Type B pancreatic cell (in vitro differentiated cells): ENCODE measurements at regions not wholly inside any gene's neighbourhood (a gene's known extent, or its start where the extent isn't known, plus 50 kb on each side); places are given as distances from the start of the nearest gene placed in this dataset.
"Not testable (repeated sequence)": the region's sequence is repeated elsewhere in the genome, so short reads cannot be mapped to it uniquely, and the experiment has no call there.

Experiments used
- DNase-seq: peaks from one replicate; pipeline ENCODE4 v3.0.0; 2021; ENCODE audit warnings: mixed read lengths; ENCODE audit not compliant: unreplicated experiment; ENCODE audit errors: extremely low spot score
- H3K27ac Mint-ChIP-seq: 2 replicates; pipeline ENCODE4 v1.8.0; 2021; ENCODE audit warnings: mild to moderate bottlenecking, mixed read lengths
- H3K27me3 Mint-ChIP-seq: 2 replicates; pipeline ENCODE4 v1.8.0; 2021; ENCODE audit warnings: mixed read lengths
- H3K36me3 Mint-ChIP-seq: 2 replicates; pipeline ENCODE4 v1.8.0; 2021; ENCODE audit warnings: mixed read lengths
- H3K4me1 Mint-ChIP-seq: one replicate; pipeline ENCODE4 v1.8.0; 2021; ENCODE audit warnings: mixed read lengths; ENCODE audit not compliant: unreplicated experiment
- H3K4me3 Mint-ChIP-seq: 2 replicates; pipeline ENCODE4 v1.8.0; 2021; ENCODE audit warnings: mild to moderate bottlenecking, mixed read lengths
- H3K9me3 Mint-ChIP-seq: 2 replicates; pipeline ENCODE4 v1.8.0; 2021; ENCODE audit warnings: mixed read lengths
- CTCF ChIP-seq: fragments of 200-600 bp; sonication (generic); conservative IDR thresholded peaks from 2 replicates; pipeline ENCODE4 v1.5.0; 2021; ENCODE audit warnings: antibody characterized with exemption, mild to moderate bottlenecking

- H3K4me3 Mint-ChIP-seq = no peak overlapping the region
- no peaks in the 10 kb centered on the region for H3K36me3 Mint-ChIP-seq
- peaks cover 22% of the 10 kb centered on the region for H3K4me1 Mint-ChIP-seq
- DNase-seq = no peak
- no peaks in the 10 kb centered on the region for H3K27me3 Mint-ChIP-seq
- H3K9me3 Mint-ChIP-seq = no peaks in the 10 kb centered on the region
- TF ChIP-seq CTCF = no peak
- H3K27ac Mint-ChIP-seq = no peak overlapping the region
Observed at GRCh38 chr3:115402651-115403050, 220.7 kb upstream of the GAP43 start.

- no peak for TF ChIP-seq CTCF
- DNase-seq = no peak
- Mint-ChIP-seq H3K27ac (no peak overlapping the region), H3K27me3 (no peaks in the 10 kb centered on the region), H3K36me3 (no peaks in the 10 kb centered on the region), H3K4me3 (no peak overlapping the region), H3K9me3 (no peaks in the 10 kb centered on the region), H3K4me1 (peaks cover 22% of the 10 kb centered on the region)
Observed at GRCh38 chr3:115403786-115404185, 219.5 kb upstream of the GAP43 start.

GRCh38 chr3:115409596-115409995 lies 213.7 kb upstream of the GAP43 start:
- H3K9me3 Mint-ChIP-seq = no peaks in the 10 kb centered on the region
- H3K4me3 Mint-ChIP-seq = no peak overlapping the region
- H3K27ac Mint-ChIP-seq = no peak overlapping the region
- H3K4me1 Mint-ChIP-seq = peaks cover 10% of the 10 kb centered on the region
- DNase-seq = no peak
- no peaks in the 10 kb centered on the region for H3K27me3 Mint-ChIP-seq
- no peak for TF ChIP-seq CTCF
- no peaks in the 10 kb centered on the region for H3K36me3 Mint-ChIP-seq

GRCh38 chr3:115414610-115415009 lies 208.7 kb upstream of the GAP43 start:
- not testable (repeated sequence) for H3K27me3 Mint-ChIP-seq, H3K27ac Mint-ChIP-seq, H3K4me3 Mint-ChIP-seq, H3K9me3 Mint-ChIP-seq, H3K36me3 Mint-ChIP-seq, DNase-seq, H3K4me1 Mint-ChIP-seq

- DNase-seq = no peak
- H3K4me1 Mint-ChIP-seq = no peaks in the 10 kb centered on the region
- H3K4me3 Mint-ChIP-seq = no peak overlapping the region
- no peaks in the 10 kb centered on the region for H3K36me3 Mint-ChIP-seq
- H3K9me3 Mint-ChIP-seq = no peaks in the 10 kb centered on the region
- H3K27me3 Mint-ChIP-seq = no peaks in the 10 kb centered on the region
- TF ChIP-seq CTCF = no peak
- no peak overlapping the region for H3K27ac Mint-ChIP-seq
Observed at GRCh38 chr3:115415246-115415996, 207.9 kb upstream of the GAP43 start.

- no peaks in the 10 kb centered on the region for H3K36me3 Mint-ChIP-seq
- TF ChIP-seq CTCF = no peak
- DNase-seq = no peak
- no peaks in the 10 kb centered on the region for H3K27me3 Mint-ChIP-seq
- H3K9me3 Mint-ChIP-seq = no peaks in the 10 kb centered on the region
- H3K4me1 Mint-ChIP-seq = no peaks in the 10 kb centered on the region
- H3K27ac Mint-ChIP-seq = no peak overlapping the region
- H3K4me3 Mint-ChIP-seq = no peak overlapping the region
Observed at GRCh38 chr3:115418583-115418982, 204.7 kb upstream of the GAP43 start.
